GM23248 (cell line): ENCODE measurements at regions not wholly inside any gene's neighbourhood (a gene's known extent, or its start where the extent isn't known, plus 50 kb on each side); places are given as distances from the start of the nearest gene placed in this dataset.

ENCODE experiments used
- DNase-seq: peaks from one replicate; pipeline ENCODE4 v3.0.0-alpha.2; 2015
- H2AFZ ChIP-seq: fragments of 200-600 bp; sonication (generic); 2 replicates; pipeline ENCODE4 v1.6.1; 2016; ENCODE audit warnings: antibody characterized with exemption
- H3F3A ChIP-seq: fragments of 200-600 bp; sonication (generic); 2 replicates; pipeline ENCODE4 v1.6.1; 2016; ENCODE audit warnings: mild to moderate bottlenecking, antibody characterized with exemption, mixed run types; ENCODE audit not compliant: insufficient read depth
- H3K27ac ChIP-seq: fragments of 200-600 bp; sonication (generic); 2 replicates; pipeline ENCODE4 v1.5.1; 2016; ENCODE audit warnings: mild to moderate bottlenecking
- H3K27me3 ChIP-seq: fragments of 200-600 bp; sonication (generic); replicated peaks from 2 replicates; pipeline ENCODE4 v1.6.1; 2016; ENCODE audit warnings: mild to moderate bottlenecking; ENCODE audit not compliant: insufficient read depth
- H3K36me3 ChIP-seq: fragments of 200-600 bp; sonication (generic); 2 replicates; pipeline ENCODE4 v1.6.1; 2016; ENCODE audit warnings: low read depth, mild to moderate bottlenecking
- H3K4me1 ChIP-seq: fragments of 200-600 bp; sonication (generic); 2 replicates; pipeline ENCODE4 v1.6.1; 2016; ENCODE audit warnings: mild to moderate bottlenecking; ENCODE audit not compliant: insufficient read depth
- H3K4me2 ChIP-seq: fragments of 200-600 bp; sonication (generic); one replicate; pipeline ENCODE4 v1.6.1; 2016; ENCODE audit warnings: mild to moderate bottlenecking; ENCODE audit not compliant: unreplicated experiment
- H3K4me3 ChIP-seq: fragments of 200-600 bp; sonication (generic); 2 replicates; pipeline ENCODE4 v1.5.1; 2016; ENCODE audit warnings: mild to moderate bottlenecking
- H3K79me2 ChIP-seq: fragments of 200-600 bp; sonication (generic); 2 replicates; pipeline ENCODE4 v1.6.1; 2016; ENCODE audit warnings: mild to moderate bottlenecking; ENCODE audit not compliant: insufficient read depth
- H3K9ac ChIP-seq: fragments of 200-600 bp; sonication (generic); 2 replicates; pipeline ENCODE4 v1.6.1; 2016; ENCODE audit warnings: mild to moderate bottlenecking
- H3K9me2 ChIP-seq: fragments of 200-600 bp; sonication (generic); 2 replicates; pipeline ENCODE4 v1.6.1; 2016; ENCODE audit warnings: mixed run types, mild to moderate bottlenecking, moderate library complexity; ENCODE audit not compliant: insufficient read depth
- H3K9me3 ChIP-seq: fragments of 200-600 bp; sonication (generic); one replicate; pipeline ENCODE4 v1.6.1; 2017; ENCODE audit warnings: low read depth
- H4K20me1 ChIP-seq: fragments of 200-600 bp; sonication (generic); 2 replicates; pipeline ENCODE4 v1.6.0; 2016; ENCODE audit not compliant: insufficient read depth
- EZH2 ChIP-seq: fragments of 200-600 bp; sonication (generic); IDR thresholded peaks from 2 replicates; pipeline ENCODE4 v1.6.1; 2018; ENCODE audit warnings: antibody characterized with exemption, mild to moderate bottlenecking; ENCODE audit not compliant: insufficient read depth, poor library complexity, severe bottlenecking
- EZH2phosphoT487 ChIP-seq: fragments of 200-600 bp; sonication (generic); IDR thresholded peaks from 2 replicates; pipeline ENCODE4 v1.6.1; 2018; ENCODE audit warnings: antibody characterized with exemption, moderate library complexity, mild to moderate bottlenecking, low read depth; ENCODE audit not compliant: insufficient read depth
- WGBS, 2 experiments: methylation state at CpG; one replicate each; pipeline ENCODE4 v1.1.6; 2015 to 2017; ENCODE audit warnings: low lambda C conversion rate in 2 of 2, low coverage in 1 of 2; ENCODE audit errors: missing lambda C conversion rate in 2 of 2; 5-methylcytosine and 5-hydroxymethylcytosine counted together
- in situ Hi-C: fragments of 300-500 bp; cut with MboI; formaldehyde crosslinking; loops from 2 replicates; pipeline ENCODE4 v1.15.0; 2020

- WGBS, 2 experiments, result 78 to 84% methylated on average over 5 of the region's 5 CpGs
- peaks cover 41% of the 10 kb centered on the region for H3K4me1 ChIP-seq
- no peaks in the 10 kb centered on the region for H3K79me2 ChIP-seq
- H2AFZ ChIP-seq, result no peak overlapping the region
- no peaks in the 10 kb centered on the region for H4K20me1 ChIP-seq
- no peak for TF ChIP-seq EZH2
- in situ Hi-C loops, result loop anchor here (25.0 kb wide), 1 partner anchor 433 kb away; the partner anchor contains the start of gene GTF3C6
- peak overlapping the region; percentile 52 for H3K4me2 ChIP-seq
- H3K36me3 ChIP-seq, result no peaks in the 10 kb centered on the region
- H3F3A ChIP-seq, result peaks cover 34% of the 10 kb centered on the region
- peak overlapping the region; percentile 62 for H3K27ac ChIP-seq
- H3K4me3 ChIP-seq, result no peak overlapping the region
- peak overlapping the region; percentile 12; the same call in 1 of the 2 replicates for H3K9ac ChIP-seq
- no peaks in the 10 kb centered on the region for H3K27me3 ChIP-seq
- DNase-seq, result peak; percentile 75
- no peaks in the 10 kb centered on the region for H3K9me3 ChIP-seq
- H3K9me2 ChIP-seq, result no peaks in the 10 kb centered on the region
Measured at GRCh38 chr6:110529355-110529754, 52.9 kb upstream of the SLC22A16 start.

GRCh38 chr6:110528930-110529325 lies 52.5 kb upstream of the SLC22A16 start:
- in situ Hi-C loops, result loop anchor here (25.0 kb wide), 1 partner anchor 433 kb away; the partner anchor contains the start of gene GTF3C6
- peaks cover 37% of the 10 kb centered on the region for H3K4me1 ChIP-seq
- H3K36me3 ChIP-seq, result no peaks in the 10 kb centered on the region

GRCh38 chr6:110528101-110528929 lies 51.9 kb upstream of the SLC22A16 start:
- Histone ChIP-seq H4K20me1 (no peaks in the 10 kb centered on the region), H3K9ac (no peak overlapping the region; the same call in 1 of the 2 replicates), H3K4me1 (peaks cover 36% of the 10 kb centered on the region), H2AFZ (peak overlapping the region; percentile 56), H3F3A (peaks cover 37% of the 10 kb centered on the region), H3K9me2 (no peaks in the 10 kb centered on the region), H3K4me3 (0 out of 2 replicates have a peak overlapping the region, but pooled peaks have one; percentile 4), H3K36me3 (no peaks in the 10 kb centered on the region), H3K79me2 (no peaks in the 10 kb centered on the region), H3K9me3 (no peaks in the 10 kb centered on the region), H3K27me3 (no peaks in the 10 kb centered on the region), H3K4me2 (peak overlapping the region; percentile 68), H3K27ac (peak overlapping the region; percentile 62)
- peak; percentile 90 for DNase-seq
- TF ChIP-seq EZH2 (no peak), EZH2phosphoT487 (peak; percentile 97)
- 5 to 7% methylated on average over 4 of the region's 4 CpGs for WGBS, 2 experiments
- in situ Hi-C loops, result loop anchor here (25.0 kb wide), 1 partner anchor 434 kb away; the partner anchor contains the start of gene GTF3C6

More at GRCh38 chr6:110528930-110529325, 52.5 kb upstream of the SLC22A16 start:
- Histone ChIP-seq H2AFZ (no peak overlapping the region), H3K9me2 (no peaks in the 10 kb centered on the region), H3K79me2 (no peaks in the 10 kb centered on the region), H3K4me2 (peak overlapping the region; percentile 26), H3K9me3 (no peaks in the 10 kb centered on the region), H4K20me1 (no peaks in the 10 kb centered on the region), H3K27ac (peak overlapping the region; percentile 62), H3K27me3 (no peaks in the 10 kb centered on the region), H3K9ac (peak overlapping the region; percentile 12; the same call in 1 of the 2 replicates), H3F3A (peaks cover 34% of the 10 kb centered on the region), H3K4me3 (no peak overlapping the region)
- WGBS, 2 experiments, result 95 to 98% methylated on average over 6 of the region's 6 CpGs
- no peak for DNase-seq
- TF ChIP-seq EZH2phosphoT487 (no peak), EZH2 (no peak)

GRCh38 chr6:110527516-110527915 lies 51.1 kb upstream of the SLC22A16 start:
- H3K27me3 ChIP-seq, result no peaks in the 10 kb centered on the region; the same call in 1 of the 2 replicates
- H4K20me1 ChIP-seq, result no peaks in the 10 kb centered on the region
- peaks cover 38% of the 10 kb centered on the region for H3F3A ChIP-seq
- H3K27ac ChIP-seq, result no peak overlapping the region
- no peaks in the 10 kb centered on the region for H3K79me2 ChIP-seq
- H3K4me3 ChIP-seq, result no peak overlapping the region
- DNase-seq, result no peak
- no peak for TF ChIP-seq EZH2
- TF ChIP-seq EZH2phosphoT487, result no peak
- H3K9me2 ChIP-seq, result no peaks in the 10 kb centered on the region
- no peak overlapping the region for H3K9ac ChIP-seq
- H2AFZ ChIP-seq, result peak overlapping the region; percentile 56
- H3K36me3 ChIP-seq, result no peaks in the 10 kb centered on the region
- WGBS, 2 experiments, result 73 to 78% methylated on average over 4 of the region's 4 CpGs
- H3K9me3 ChIP-seq, result no peaks in the 10 kb centered on the region
- peak overlapping the region; percentile 68 for H3K4me2 ChIP-seq
- H3K4me1 ChIP-seq, result peaks cover 36% of the 10 kb centered on the region
- in situ Hi-C loops, result loop anchor here (25.0 kb wide), 1 partner anchor 435 kb away; the partner anchor contains the start of gene GTF3C6
